Epithelial cell of esophagus (primary cell): ENCODE measurements at regions not wholly inside any gene's neighbourhood (a gene's known extent, or its start where the extent isn't known, plus 50 kb on each side); places are given as distances from the start of the nearest gene placed in this dataset.

Source experiments
- DNase-seq: peaks from one replicate; pipeline ENCODE4 v3.0.0; 2010; ENCODE audit warnings: low read depth
- H3K4me3 ChIP-seq: 2 replicates; pipeline ENCODE4 v1.5.1; 2011; ENCODE audit warnings: mild to moderate bottlenecking, low read length, control low read depth
- CTCF ChIP-seq: IDR thresholded peaks from 2 replicates; pipeline ENCODE4 v1.5.1; 2011; ENCODE audit warnings: low read depth, mild to moderate bottlenecking, low read length, control low read depth, inconsistent platforms; ENCODE audit not compliant: insufficient read depth; ENCODE audit errors: missing control alignments

- H3K4me3 ChIP-seq: no peak overlapping the region
- no peak for TF ChIP-seq CTCF
- DNase-seq: peak; percentile 85
Observed at GRCh38 chr3:8210882-8211341, 290.7 kb upstream of the LMCD1 start.

- no peak overlapping the region for H3K4me3 ChIP-seq
- DNase-seq: no peak
- no peak for TF ChIP-seq CTCF
Observed at GRCh38 chr3:8212794-8213193, 288.8 kb upstream of the LMCD1 start.

GRCh38 chr3:8213286-8213685 lies 288.3 kb upstream of the LMCD1 start:
- no peak for TF ChIP-seq CTCF
- no peak for DNase-seq
- no peak overlapping the region for H3K4me3 ChIP-seq

- no peak for TF ChIP-seq CTCF
- H3K4me3 ChIP-seq: no peak overlapping the region
- DNase-seq: no peak
Observed at GRCh38 chr3:8215821-8216220, 285.8 kb upstream of the LMCD1 start.

GRCh38 chr3:8218353-8218940 lies 283.2 kb upstream of the LMCD1 start:
- TF ChIP-seq CTCF: no peak
- H3K4me3 ChIP-seq: no peak overlapping the region
- no peak for DNase-seq

- no peak for TF ChIP-seq CTCF
- no peak overlapping the region for H3K4me3 ChIP-seq
- DNase-seq: peak; percentile 81
Observed at GRCh38 chr3:8220291-8220690, 281.3 kb upstream of the LMCD1 start.

- no peak for DNase-seq
- TF ChIP-seq CTCF: no peak
- no peak overlapping the region for H3K4me3 ChIP-seq
Observed at GRCh38 chr3:8223766-8224165, 277.9 kb upstream of the LMCD1 start.
